GM13977 (cell line): ENCODE measurements at regions not wholly inside any gene's neighbourhood (a gene's known extent, or its start where the extent isn't known, plus 50 kb on each side); places are given as distances from the start of the nearest gene placed in this dataset.

Experiments used
- DNase-seq: peaks from one replicate; pipeline ENCODE4 v3.0.0; 2012; ENCODE audit warnings: low spot score
- in situ Hi-C: fragments of 300-500 bp; cut with MboI; formaldehyde crosslinking; loops from one replicate; pipeline ENCODE4 v1.12.0; 2022; ENCODE audit warnings: low sequenced_read_pairs, low pct_unique_long_range_greater_than_20kb, mixed read lengths, inconsistent platforms; ENCODE audit not compliant: unreplicated experiment
- TF ChIP-seq, protein P1 (sequence below): IDR thresholded peaks from 2 replicates; pipeline ENCODE4 v1.5.1; 2012; ENCODE audit warnings: mild to moderate bottlenecking, control low read depth; ENCODE audit not compliant: insufficient read depth; ENCODE audit errors: extremely low read depth, missing control alignments

DNA sequence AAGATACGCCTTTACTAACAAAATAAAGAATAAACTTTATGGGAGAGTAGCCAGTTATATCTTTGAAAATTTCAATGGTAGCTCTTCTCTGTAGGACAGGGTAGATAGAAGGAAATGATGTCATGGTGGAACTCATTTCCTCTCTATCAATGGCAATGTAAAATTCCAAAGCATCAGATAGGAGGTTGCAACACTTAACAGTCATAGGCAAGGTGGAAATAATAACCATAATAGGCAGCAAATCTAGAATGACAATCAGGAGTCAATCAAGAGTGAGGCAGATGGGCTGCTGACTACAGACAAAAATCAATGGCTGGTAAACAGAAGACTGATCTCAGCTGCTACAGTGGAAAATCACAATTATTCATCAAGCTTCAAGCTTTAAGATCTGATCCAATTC is 53.9 kb upstream of the TET2 start:
- TF ChIP-seq, protein P1, sequence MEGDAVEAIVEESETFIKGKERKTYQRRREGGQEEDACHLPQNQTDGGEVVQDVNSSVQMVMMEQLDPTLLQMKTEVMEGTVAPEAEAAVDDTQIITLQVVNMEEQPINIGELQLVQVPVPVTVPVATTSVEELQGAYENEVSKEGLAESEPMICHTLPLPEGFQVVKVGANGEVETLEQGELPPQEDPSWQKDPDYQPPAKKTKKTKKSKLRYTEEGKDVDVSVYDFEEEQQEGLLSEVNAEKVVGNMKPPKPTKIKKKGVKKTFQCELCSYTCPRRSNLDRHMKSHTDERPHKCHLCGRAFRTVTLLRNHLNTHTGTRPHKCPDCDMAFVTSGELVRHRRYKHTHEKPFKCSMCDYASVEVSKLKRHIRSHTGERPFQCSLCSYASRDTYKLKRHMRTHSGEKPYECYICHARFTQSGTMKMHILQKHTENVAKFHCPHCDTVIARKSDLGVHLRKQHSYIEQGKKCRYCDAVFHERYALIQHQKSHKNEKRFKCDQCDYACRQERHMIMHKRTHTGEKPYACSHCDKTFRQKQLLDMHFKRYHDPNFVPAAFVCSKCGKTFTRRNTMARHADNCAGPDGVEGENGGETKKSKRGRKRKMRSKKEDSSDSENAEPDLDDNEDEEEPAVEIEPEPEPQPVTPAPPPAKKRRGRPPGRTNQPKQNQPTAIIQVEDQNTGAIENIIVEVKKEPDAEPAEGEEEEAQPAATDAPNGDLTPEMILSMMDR: no peak
- no peak for DNase-seq
- in situ Hi-C loops: no loop called here

DNA sequence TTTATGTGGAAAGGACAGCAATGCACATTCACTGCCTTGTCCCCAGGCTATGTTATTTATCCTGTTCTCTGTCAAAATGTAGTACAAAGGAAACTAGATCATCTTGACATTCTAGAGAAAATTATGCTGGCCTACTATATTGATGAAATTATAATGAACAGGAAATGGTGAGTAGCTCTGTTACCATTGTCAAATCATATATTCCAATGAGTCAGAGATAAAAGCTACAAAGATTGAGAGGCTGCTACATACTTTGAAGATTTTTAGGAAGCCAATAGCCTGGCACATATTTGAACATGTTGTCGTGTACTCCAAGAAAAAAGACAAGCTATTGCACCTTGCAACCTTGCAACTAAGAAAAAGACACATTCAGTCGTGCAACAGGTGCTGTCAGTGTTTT is 52.7 kb upstream of the TET2 start:
- in situ Hi-C loops: no loop called here
- no peak for DNase-seq
- TF ChIP-seq, protein P1: no peak
